CD14-positive monocyte (primary cell): ENCODE measurements at regions not wholly inside any gene's neighbourhood (a gene's known extent, or its start where the extent isn't known, plus 50 kb on each side); places are given as distances from the start of the nearest gene placed in this dataset.

ENCODE experiments used
- DNase-seq, 3 donors: peaks; one replicate each; pipeline ENCODE4 v3.0.0-alpha.2; 2011 to 2022
- H2AFZ ChIP-seq: 2 replicates; pipeline ENCODE4 v1.6.0; 2012; ENCODE audit warnings: mild to moderate bottlenecking, low read depth, low read length, inconsistent platforms; ENCODE audit not compliant: insufficient read depth, poor library complexity, severe bottlenecking
- H3K27ac ChIP-seq, 2 donors: 1 replicate in 1 of 2; 2 replicates in 1 of 2; pipeline ENCODE4 v1.5.1; 2012 to 2013; ENCODE audit warnings: low read length in 2 of 2, control low read depth in 1 of 2, inconsistent platforms in 1 of 2, low read depth in 1 of 2, mild to moderate bottlenecking in 1 of 2
- H3K27me3 ChIP-seq, 2 donors: one replicate each; pipeline versions ENCODE4 v1.6.0 to v1.6.1; 2011 to 2013; ENCODE audit warnings: low read length in 2 of 2; ENCODE audit not compliant: control insufficient read depth in 2 of 2, insufficient read depth in 2 of 2
- H3K36me3 ChIP-seq, 2 donors: replicated peaks in 1 of 2; 1 replicate in 1 of 2; 2 replicates in 1 of 2; pipeline versions ENCODE4 v1.5.1 to v1.6.1; 2012 to 2013; ENCODE audit warnings: low read length in 2 of 2, control low read depth in 1 of 2, inconsistent platforms in 1 of 2, mild to moderate bottlenecking in 1 of 2; ENCODE audit not compliant: insufficient read depth in 2 of 2, control insufficient read depth in 1 of 2
- H3K4me1 ChIP-seq, 2 donors: 1 replicate in 1 of 2; 2 replicates in 1 of 2; pipeline versions ENCODE4 v1.5.1 to v1.6.1; 2012 to 2013; ENCODE audit warnings: low read length in 2 of 2, control low read depth in 1 of 2, inconsistent platforms in 1 of 2, mild to moderate bottlenecking in 1 of 2, moderate library complexity in 1 of 2; ENCODE audit not compliant: insufficient read depth in 2 of 2, control insufficient read depth in 1 of 2
- H3K4me2 ChIP-seq: replicated peaks from 2 replicates; pipeline ENCODE3; 2012; ENCODE audit warnings: low read length, moderate library complexity, mild to moderate bottlenecking; ENCODE audit not compliant: poor library complexity, severe bottlenecking; ENCODE audit errors: extremely low read depth
- H3K4me3 ChIP-seq, 3 experiments: fragments of 200-600 bp in 1 of 3; sonication (generic) in 1 of 3; replicated peaks in 1 of 3; 1 replicate in 2 of 3; 2 replicates in 1 of 3; pipeline ENCODE4 v1.5.1; 2011 to 2013; ENCODE audit warnings: low read length in 3 of 3, mild to moderate bottlenecking in 3 of 3, control low read depth in 2 of 3, low read depth in 2 of 3, inconsistent platforms in 1 of 3, moderate library complexity in 1 of 3
- H3K79me2 ChIP-seq: 2 replicates; pipeline ENCODE4 v1.6.0; 2012; ENCODE audit warnings: mild to moderate bottlenecking, control low read depth, inconsistent platforms, low read length, moderate library complexity; ENCODE audit not compliant: insufficient read depth
- H3K9ac ChIP-seq: 2 replicates; pipeline ENCODE4 v1.6.0; 2017; ENCODE audit warnings: low read length, mild to moderate bottlenecking; ENCODE audit not compliant: insufficient read depth, poor library complexity, severe bottlenecking
- H3K9me3 ChIP-seq, 2 donors: replicated peaks in 1 of 2; 1 replicate in 1 of 2; 2 replicates in 1 of 2; pipeline versions ENCODE4 v1.5.1 to v1.6.1; 2012 to 2013; ENCODE audit warnings: low read length in 2 of 2, control low read depth in 1 of 2; ENCODE audit not compliant: control insufficient read depth in 1 of 2, insufficient read depth in 1 of 2
- H4K20me1 ChIP-seq: 2 replicates; pipeline ENCODE4 v1.6.0; 2012; ENCODE audit warnings: mild to moderate bottlenecking, low read length, control low read depth, moderate library complexity; ENCODE audit not compliant: insufficient read depth
- H3K27ac Mint-ChIP-seq, 7 donors: one replicate each; pipeline ENCODE4 v1.8.0; 2020; ENCODE audit warnings: mild to moderate bottlenecking in 7 of 7, mixed read lengths in 7 of 7, moderate library complexity in 6 of 7, inconsistent platforms in 2 of 7
- H3K27me3 Mint-ChIP-seq, 3 donors: one replicate each; pipeline ENCODE4 v1.8.0; 2021 to 2022; ENCODE audit warnings: low read depth in 3 of 3, mild to moderate bottlenecking in 3 of 3, mixed read lengths in 3 of 3, moderate library complexity in 3 of 3, inconsistent platforms in 1 of 3
- H3K36me3 Mint-ChIP-seq, 2 donors: one replicate each; pipeline ENCODE4 v1.8.0; 2020; ENCODE audit warnings: mixed read lengths in 2 of 2, inconsistent platforms in 1 of 2, mild to moderate bottlenecking in 1 of 2
- H3K4me1 Mint-ChIP-seq: one replicate; pipeline ENCODE4 v1.8.0; 2020; ENCODE audit warnings: mild to moderate bottlenecking, mixed read lengths
- H3K4me3 Mint-ChIP-seq, 2 donors: one replicate each; pipeline ENCODE4 v1.8.0; 2020; ENCODE audit warnings: mild to moderate bottlenecking in 2 of 2, mixed read lengths in 2 of 2, moderate library complexity in 1 of 2
- H3K9me3 Mint-ChIP-seq, 7 donors: one replicate each; pipeline ENCODE4 v1.8.0; 2020 to 2022; ENCODE audit warnings: mixed read lengths in 7 of 7, mild to moderate bottlenecking in 6 of 7, moderate library complexity in 6 of 7, inconsistent platforms in 2 of 7
- WGBS: methylation state at CpG from one replicate; pipeline ENCODE4 v1.1.5; 2013; ENCODE audit warnings: missing lambda C conversion rate; ENCODE audit not compliant: insufficient coverage; 5-methylcytosine and 5-hydroxymethylcytosine counted together
- intact Hi-C, 2 donors: fragments of 100-400 bp; cut with micrococcal nuclease; formaldehyde crosslinking; loops; one replicate each; pipeline versions ENCODE4 v1.15.0 to v1.15.1; 2023
- TF ChIP-seq, protein P1 (sequence below): fragments of 200-600 bp; IDR thresholded peaks from one replicate; pipeline ENCODE4 v1.8.0; 2022; ENCODE audit warnings: antibody characterized with exemption, mild to moderate bottlenecking

DNA sequence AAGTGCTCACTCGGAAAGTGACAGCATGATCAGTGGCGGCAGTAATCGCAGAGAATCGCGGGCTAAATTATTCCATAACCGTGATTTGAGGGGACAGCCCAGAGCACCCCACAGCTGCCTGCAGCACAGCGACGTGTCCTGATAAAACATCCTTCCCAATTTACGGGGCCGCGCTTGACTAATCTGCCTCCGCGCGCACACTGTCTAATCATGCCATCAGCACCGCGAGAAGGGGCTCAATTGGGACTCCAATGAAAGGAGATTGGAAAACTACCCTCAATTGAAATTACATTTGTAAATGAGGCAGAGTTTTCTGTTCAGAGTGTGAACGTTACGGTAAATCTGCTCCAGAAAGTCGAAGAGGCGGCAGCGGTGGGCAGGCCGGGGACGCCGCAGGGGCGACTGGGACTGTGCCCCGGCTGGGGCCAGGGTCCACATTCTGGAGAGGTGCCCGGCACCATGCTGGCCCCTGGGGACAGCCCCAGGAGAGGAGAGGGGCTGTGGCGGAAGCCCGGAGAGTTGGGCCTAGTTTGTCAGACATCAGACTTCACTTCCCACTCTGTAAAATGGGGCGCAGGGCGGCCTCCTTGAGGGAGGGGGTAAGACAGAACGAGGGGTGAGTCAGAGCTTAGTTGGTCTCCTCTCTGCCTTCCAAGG lies 107.7 kb downstream of the FAM53A start:
- Mint-ChIP-seq H3K27me3 (peaks cover 3 to 8% (median 4%) of the 10 kb centered on the region in 3 donors), H3K4me1 (peaks cover 3% of the 10 kb centered on the region), H3K4me3 (no peak overlapping the region), H3K27ac (no peak overlapping the region), H3K9me3 (peaks cover 0 to 6% (median 2%) of the 10 kb centered on the region in 7 donors), H3K36me3 (peaks cover 0 to 6% of the 10 kb centered on the region in 2 donors)
- Histone ChIP-seq H3K27me3 (no peaks in the 10 kb centered on the region), H3K36me3 (no peaks in the 10 kb centered on the region), H3K79me2 (peaks cover 6% of the 10 kb centered on the region), H3K9me3 (no peaks in the 10 kb centered on the region), H3K4me1 (peaks cover 7 to 10% of the 10 kb centered on the region in 2 donors), H3K27ac (no peak overlapping the region), H4K20me1 (peaks cover 7% of the 10 kb centered on the region), H3K4me3 (no peak overlapping the region), H3K4me2 (no peak overlapping the region), H3K9ac (no peak overlapping the region), H2AFZ (no peak overlapping the region)
- no peak for DNase-seq
- over 99% methylated on average over 20 of the region's 32 CpGs for WGBS
- intact Hi-C loops: loop anchor here in 1 of 2 donors (10.0 kb wide), 1 partner anchor 668 kb away; the partner anchor contains the start of genes HAUS3 and POLN
- TF ChIP-seq, protein P1, sequence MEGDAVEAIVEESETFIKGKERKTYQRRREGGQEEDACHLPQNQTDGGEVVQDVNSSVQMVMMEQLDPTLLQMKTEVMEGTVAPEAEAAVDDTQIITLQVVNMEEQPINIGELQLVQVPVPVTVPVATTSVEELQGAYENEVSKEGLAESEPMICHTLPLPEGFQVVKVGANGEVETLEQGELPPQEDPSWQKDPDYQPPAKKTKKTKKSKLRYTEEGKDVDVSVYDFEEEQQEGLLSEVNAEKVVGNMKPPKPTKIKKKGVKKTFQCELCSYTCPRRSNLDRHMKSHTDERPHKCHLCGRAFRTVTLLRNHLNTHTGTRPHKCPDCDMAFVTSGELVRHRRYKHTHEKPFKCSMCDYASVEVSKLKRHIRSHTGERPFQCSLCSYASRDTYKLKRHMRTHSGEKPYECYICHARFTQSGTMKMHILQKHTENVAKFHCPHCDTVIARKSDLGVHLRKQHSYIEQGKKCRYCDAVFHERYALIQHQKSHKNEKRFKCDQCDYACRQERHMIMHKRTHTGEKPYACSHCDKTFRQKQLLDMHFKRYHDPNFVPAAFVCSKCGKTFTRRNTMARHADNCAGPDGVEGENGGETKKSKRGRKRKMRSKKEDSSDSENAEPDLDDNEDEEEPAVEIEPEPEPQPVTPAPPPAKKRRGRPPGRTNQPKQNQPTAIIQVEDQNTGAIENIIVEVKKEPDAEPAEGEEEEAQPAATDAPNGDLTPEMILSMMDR: no peak

DNA sequence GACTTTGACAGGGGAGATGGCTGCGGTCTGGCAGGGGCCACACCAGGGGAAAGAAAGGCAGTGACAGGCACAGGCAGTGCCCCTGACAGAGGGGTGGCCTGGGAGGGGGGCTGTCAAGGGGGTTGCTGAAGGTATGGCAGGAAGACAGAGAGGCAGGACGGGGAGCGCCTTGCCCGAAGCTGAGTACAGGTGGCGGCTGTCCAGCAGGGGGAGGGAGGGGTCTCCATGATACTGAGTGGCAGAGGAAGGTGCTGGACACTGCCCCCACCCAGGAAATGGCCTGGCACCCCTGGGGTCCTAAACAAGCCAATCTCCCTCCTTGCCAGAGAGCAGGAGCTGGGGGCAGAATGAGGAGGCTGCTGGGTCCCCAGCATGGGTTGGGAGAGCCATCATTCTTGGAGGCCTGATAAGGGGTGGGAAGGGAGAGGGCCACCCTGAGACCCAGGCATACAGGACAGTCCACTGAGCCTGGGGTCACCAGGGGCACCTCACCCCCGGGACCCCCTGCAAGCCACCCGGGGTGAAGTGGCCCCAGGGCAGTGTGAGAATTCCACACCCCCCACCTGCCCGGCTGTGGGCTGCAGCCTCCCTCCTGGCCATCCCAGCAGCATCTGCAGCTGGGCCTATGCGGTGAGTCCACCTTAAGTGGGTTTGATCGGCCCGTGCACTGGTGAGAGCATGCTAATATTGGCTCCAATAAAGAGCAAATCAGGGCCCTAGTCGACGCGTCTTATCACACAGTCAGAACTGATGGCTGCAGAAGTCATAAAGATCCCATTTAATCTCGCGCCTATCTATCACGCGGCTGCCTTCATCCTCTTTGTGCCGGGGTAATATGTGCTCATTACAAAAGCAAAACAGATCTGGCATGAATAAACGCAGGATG lies 108.5 kb downstream of the FAM53A start:
- Mint-ChIP-seq H3K27me3 (peaks cover 3 to 9% (median 4%) of the 10 kb centered on the region in 3 donors), H3K4me1 (no peaks in the 10 kb centered on the region), H3K27ac (no peak overlapping the region), H3K9me3 (peaks cover 0 to 6% (median 2%) of the 10 kb centered on the region in 7 donors), H3K4me3 (no peak overlapping the region), H3K36me3 (peaks cover 0 to 6% of the 10 kb centered on the region in 2 donors)
- intact Hi-C loops: loop anchor here in 1 of 2 donors (10.0 kb wide), 1 partner anchor 669 kb away; the partner anchor contains the start of genes HAUS3 and POLN
- Histone ChIP-seq H3K4me1 (peaks cover 5 to 6% of the 10 kb centered on the region in 2 donors), H3K9me3 (no peaks in the 10 kb centered on the region), H3K4me2 (no peak overlapping the region), H4K20me1 (peaks cover 7% of the 10 kb centered on the region), H3K27ac (no peak overlapping the region), H3K36me3 (no peaks in the 10 kb centered on the region), H3K4me3 (no peak overlapping the region), H3K9ac (no peak overlapping the region), H2AFZ (no peak overlapping the region), H3K79me2 (peaks cover 6% of the 10 kb centered on the region), H3K27me3 (no peaks in the 10 kb centered on the region)
- TF ChIP-seq, protein P1: no peak
- WGBS: 93% methylated on average over 19 of the region's 20 CpGs
- no peak for DNase-seq
